Neutrophil (primary cell): ENCODE measurements at regions not wholly inside any gene's neighbourhood (a gene's known extent, or its start where the extent isn't known, plus 50 kb on each side); places are given as distances from the start of the nearest gene placed in this dataset.

Source experiments
- H3K27ac ChIP-seq: fragments of 200-600 bp; sonication (generic); 2 replicates; pipeline ENCODE4 v1.5.1; 2016; ENCODE audit warnings: mild to moderate bottlenecking, moderate library complexity
- H3K27me3 ChIP-seq: fragments of 200-600 bp; sonication (generic); 2 replicates; pipeline ENCODE4 v1.6.0; 2016; ENCODE audit warnings: mild to moderate bottlenecking
- H3K36me3 ChIP-seq: fragments of 200-600 bp; sonication (generic); 2 replicates; pipeline ENCODE4 v1.5.1; 2017
- H3K4me1 ChIP-seq, 2 experiments: fragments of 200-600 bp in 1 of 2; sonication (generic) in 1 of 2; 1 replicate in 1 of 2; 2 replicates in 1 of 2; pipeline versions ENCODE4 v1.5.1 to v1.6.1; 2013 to 2016; ENCODE audit warnings: low read depth in 1 of 2, low read length in 1 of 2, mild to moderate bottlenecking in 1 of 2, moderate library complexity in 1 of 2; ENCODE audit not compliant: control insufficient read depth in 1 of 2, insufficient read depth in 1 of 2
- H3K4me3 ChIP-seq, 2 experiments: fragments of 200-600 bp in 1 of 2; sonication (generic) in 1 of 2; 1 replicate in 1 of 2; 2 replicates in 1 of 2; pipeline ENCODE4 v1.5.1; 2013 to 2016; ENCODE audit warnings: low read depth in 1 of 2, low read length in 1 of 2, mild to moderate bottlenecking in 1 of 2, moderate library complexity in 1 of 2
- H3K9me3 ChIP-seq: fragments of 200-600 bp; sonication (generic); 2 replicates; pipeline ENCODE4 v1.5.1; 2016
- TF ChIP-seq, protein P1 (sequence below): fragments of 200-600 bp; sonication (generic); IDR thresholded peaks from 2 replicates; pipeline ENCODE4 v1.5.1; 2016; ENCODE audit warnings: antibody characterized with exemption

DNA sequence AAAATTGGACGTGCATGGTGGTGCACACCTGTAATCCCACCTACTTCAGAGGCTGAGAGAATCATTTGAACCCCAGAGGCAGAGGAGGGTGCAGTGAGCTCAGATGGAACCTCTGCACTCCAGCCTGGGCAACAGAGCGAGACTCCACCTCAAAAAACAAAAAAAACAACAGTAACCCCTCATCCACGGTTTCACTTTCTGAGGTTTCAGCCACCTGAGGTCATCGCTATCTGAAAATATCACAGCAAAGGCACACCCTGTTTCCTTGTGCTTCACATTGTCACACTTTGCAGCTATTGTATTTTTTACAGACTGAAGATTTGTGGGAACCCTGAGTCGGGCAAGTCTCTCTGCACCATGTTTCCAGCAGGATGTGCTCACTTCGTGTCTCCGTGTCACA is 54.1 kb upstream of the FOXQ1 start:
- Histone ChIP-seq H3K9me3 (no peaks in the 10 kb centered on the region), H3K36me3 (no peaks in the 10 kb centered on the region), H3K27me3 (peaks cover 30% of the 10 kb centered on the region), H3K4me1 (no peaks in the 10 kb centered on the region), H3K4me3 (no peak overlapping the region), H3K27ac (no peak overlapping the region)
- TF ChIP-seq, protein P1, sequence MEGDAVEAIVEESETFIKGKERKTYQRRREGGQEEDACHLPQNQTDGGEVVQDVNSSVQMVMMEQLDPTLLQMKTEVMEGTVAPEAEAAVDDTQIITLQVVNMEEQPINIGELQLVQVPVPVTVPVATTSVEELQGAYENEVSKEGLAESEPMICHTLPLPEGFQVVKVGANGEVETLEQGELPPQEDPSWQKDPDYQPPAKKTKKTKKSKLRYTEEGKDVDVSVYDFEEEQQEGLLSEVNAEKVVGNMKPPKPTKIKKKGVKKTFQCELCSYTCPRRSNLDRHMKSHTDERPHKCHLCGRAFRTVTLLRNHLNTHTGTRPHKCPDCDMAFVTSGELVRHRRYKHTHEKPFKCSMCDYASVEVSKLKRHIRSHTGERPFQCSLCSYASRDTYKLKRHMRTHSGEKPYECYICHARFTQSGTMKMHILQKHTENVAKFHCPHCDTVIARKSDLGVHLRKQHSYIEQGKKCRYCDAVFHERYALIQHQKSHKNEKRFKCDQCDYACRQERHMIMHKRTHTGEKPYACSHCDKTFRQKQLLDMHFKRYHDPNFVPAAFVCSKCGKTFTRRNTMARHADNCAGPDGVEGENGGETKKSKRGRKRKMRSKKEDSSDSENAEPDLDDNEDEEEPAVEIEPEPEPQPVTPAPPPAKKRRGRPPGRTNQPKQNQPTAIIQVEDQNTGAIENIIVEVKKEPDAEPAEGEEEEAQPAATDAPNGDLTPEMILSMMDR, result no peak

DNA sequence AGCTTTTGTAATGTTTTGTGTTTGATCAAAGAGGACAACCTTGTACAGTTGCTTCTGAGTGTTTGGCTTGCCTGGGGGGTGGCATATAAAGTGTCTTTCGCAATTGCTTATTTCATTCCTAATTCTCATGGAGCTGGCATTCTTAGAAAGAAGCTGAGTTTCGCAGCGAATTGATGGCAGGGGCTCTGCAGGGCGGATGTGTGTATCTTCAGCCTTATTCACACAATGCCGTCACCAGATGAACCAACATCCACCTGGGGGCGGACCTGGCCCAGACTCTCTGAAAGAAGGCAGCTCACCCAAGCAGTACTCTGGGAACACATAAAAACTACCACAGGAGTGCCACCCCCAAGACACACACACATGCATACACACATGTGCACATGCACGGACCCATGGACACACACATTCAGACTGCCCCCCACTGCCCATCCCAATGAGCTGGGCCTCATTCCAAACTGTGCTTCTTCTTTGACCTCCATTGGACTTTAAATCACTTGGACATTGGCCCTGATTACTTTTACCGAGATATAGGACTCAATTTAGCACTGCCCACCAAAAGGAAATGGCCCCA is 55.4 kb upstream of the FOXQ1 start:
- TF ChIP-seq, protein P1, result no peak

DNA sequence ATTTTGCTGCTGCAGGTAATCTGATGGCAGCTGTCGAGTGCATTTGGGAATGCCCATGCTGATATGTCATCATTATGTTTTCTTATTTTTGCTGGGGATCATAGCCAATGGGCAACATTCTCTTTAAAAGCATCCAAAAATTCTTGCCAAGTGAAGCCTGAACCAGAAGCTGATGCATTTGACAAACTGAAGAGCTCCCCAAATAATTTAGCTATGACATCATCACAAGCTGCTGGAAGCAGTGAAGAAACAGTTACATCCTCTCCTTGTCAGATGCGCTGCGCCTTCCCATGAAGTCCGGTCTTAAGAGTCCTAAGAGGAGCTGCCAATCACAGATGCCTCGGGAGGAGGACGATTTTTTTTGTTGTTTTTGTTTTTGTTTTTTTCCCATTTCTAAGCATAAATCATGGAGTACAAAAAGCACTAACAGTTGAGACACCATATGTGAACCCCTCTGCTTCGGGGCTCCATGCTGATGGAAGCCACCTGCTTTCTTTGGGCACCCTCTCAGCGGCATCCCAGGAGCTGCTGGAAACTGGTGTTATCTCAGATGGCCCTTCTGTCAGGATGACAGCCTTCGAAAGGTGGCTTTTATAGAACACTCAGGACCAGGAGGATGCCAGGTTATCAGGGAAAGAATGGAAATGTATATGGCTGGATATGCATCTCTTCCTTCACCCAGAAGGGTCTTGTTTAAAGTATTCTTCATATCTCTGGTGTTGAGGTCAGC is 56.1 kb upstream of the FOXQ1 start:
- H3K4me3 ChIP-seq, result no peak overlapping the region
- no peaks in the 10 kb centered on the region for H3K36me3 ChIP-seq
- peaks cover 17% of the 10 kb centered on the region for H3K27me3 ChIP-seq
- H3K4me1 ChIP-seq, result no peaks in the 10 kb centered on the region
- H3K27ac ChIP-seq, result no peak overlapping the region
- TF ChIP-seq, protein P1, result no peak
- H3K9me3 ChIP-seq, result no peaks in the 10 kb centered on the region

More for the DNA sequence above, 55.4 kb upstream of the FOXQ1 start:
- Histone ChIP-seq H3K4me1 (no peaks in the 10 kb centered on the region), H3K36me3 (no peaks in the 10 kb centered on the region), H3K9me3 (no peaks in the 10 kb centered on the region), H3K27me3 (peaks cover 24% of the 10 kb centered on the region), H3K4me3 (no peak overlapping the region), H3K27ac (no peak overlapping the region)

DNA sequence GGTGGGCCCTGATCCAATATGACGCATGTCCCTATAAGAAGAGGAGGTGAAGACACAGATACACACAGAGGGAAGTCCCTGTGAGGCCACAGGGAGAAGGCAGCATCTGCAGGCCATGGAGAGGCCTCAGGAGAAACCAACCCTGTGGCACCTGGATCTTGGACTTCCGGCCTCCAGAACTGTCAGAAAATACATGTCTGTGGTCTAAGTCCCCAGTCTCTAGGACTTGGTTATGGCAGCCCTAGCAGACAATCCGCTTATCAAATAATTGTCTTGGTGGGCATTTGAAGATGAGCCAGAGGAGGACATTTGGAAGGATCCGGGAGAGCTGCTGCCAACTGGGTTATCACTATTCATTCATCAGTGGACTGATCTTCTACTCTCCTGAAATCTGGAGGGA is 57.6 kb upstream of the FOXQ1 start:
- Histone ChIP-seq H3K27ac (no peak overlapping the region), H3K4me3 (no peak overlapping the region), H3K9me3 (no peaks in the 10 kb centered on the region), H3K36me3 (no peaks in the 10 kb centered on the region), H3K4me1 (no peaks in the 10 kb centered on the region), H3K27me3 (peaks cover 10% of the 10 kb centered on the region)
- TF ChIP-seq, protein P1, result no peak

DNA sequence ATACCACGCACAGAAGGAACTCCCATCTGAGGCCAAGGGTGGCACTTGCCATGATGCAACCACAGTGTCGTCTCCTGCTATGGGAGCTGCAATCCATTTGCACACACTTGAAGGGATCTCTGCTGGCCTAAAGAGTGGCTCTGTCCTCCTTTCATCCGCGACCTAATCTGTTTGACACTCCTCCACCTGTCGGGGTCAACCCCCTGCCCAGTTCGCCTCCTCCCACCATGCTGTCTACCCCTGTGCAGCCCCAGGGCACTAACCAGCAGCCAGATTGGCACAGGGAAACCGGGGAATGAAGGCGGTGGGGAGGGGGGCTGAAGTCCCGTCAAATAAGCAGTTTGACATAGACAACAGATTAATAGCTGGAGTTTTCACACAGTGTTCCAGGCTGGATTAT is 58.1 kb upstream of the FOXQ1 start:
- H3K4me3 ChIP-seq, result no peak overlapping the region
- H3K9me3 ChIP-seq, result no peaks in the 10 kb centered on the region
- no peak overlapping the region for H3K27ac ChIP-seq
- TF ChIP-seq, protein P1, result no peak
- no peaks in the 10 kb centered on the region for H3K36me3 ChIP-seq
- H3K4me1 ChIP-seq, result no peaks in the 10 kb centered on the region
- peaks cover 6% of the 10 kb centered on the region for H3K27me3 ChIP-seq
